ACC112 (cell line): ENCODE measurements at regions not wholly inside any gene's neighbourhood (a gene's known extent, or its start where the extent isn't known, plus 50 kb on each side); places are given as distances from the start of the nearest gene placed in this dataset.
A peak's percentile ranks its signal among the peaks of the same experiment; 100 is the strongest.

Source experiments
- H2AFZ ChIP-seq: fragments of 200-600 bp; sonication (generic); one replicate; pipeline ENCODE4 v1.6.0; 2017; ENCODE audit warnings: antibody characterized with exemption, low read length; ENCODE audit not compliant: unreplicated experiment
- H3K27ac ChIP-seq: fragments of 200-600 bp; sonication (generic); 2 replicates; pipeline ENCODE4 v1.5.1; 2014; ENCODE audit warnings: low read depth, mild to moderate bottlenecking, antibody characterized with exemption, low read length, moderate library complexity
- H3K27me3 ChIP-seq: fragments of 200-600 bp; sonication (generic); 2 replicates; pipeline ENCODE4 v1.6.1; 2014; ENCODE audit warnings: mild to moderate bottlenecking, antibody characterized with exemption, low read length, moderate library complexity, mixed read lengths; ENCODE audit not compliant: insufficient read depth
- H3K36me3 ChIP-seq: fragments of 200-600 bp; sonication (generic); 2 replicates; pipeline ENCODE4 v1.6.1; 2016; ENCODE audit warnings: mild to moderate bottlenecking, antibody characterized with exemption, low read length, moderate library complexity, mixed read lengths; ENCODE audit not compliant: insufficient read depth
- H3K4me1 ChIP-seq: fragments of 200-600 bp; sonication (generic); one replicate; pipeline ENCODE4 v1.6.1; 2016; ENCODE audit warnings: low read length, mixed read lengths; ENCODE audit not compliant: insufficient read depth, unreplicated experiment, control insufficient read depth
- H3K4me3 ChIP-seq: fragments of 200-600 bp; sonication (generic); 2 replicates; pipeline ENCODE4 v1.5.1; 2014; ENCODE audit warnings: mild to moderate bottlenecking, low read depth, low read length
- H3K79me2 ChIP-seq: fragments of 200-600 bp; sonication (generic); one replicate; pipeline ENCODE4 v1.6.0; 2016; ENCODE audit warnings: low read length; ENCODE audit not compliant: control insufficient read depth, unreplicated experiment, insufficient read depth

GRCh38 chr1:66439031-66439740 is 94.8 kb upstream of the SGIP1 start:
- Histone ChIP-seq H3K4me3 (peak overlapping the region; percentile 36), H2AFZ (peak overlapping the region; percentile 82), H3K36me3 (no peaks in the 10 kb centered on the region), H3K79me2 (no peaks in the 10 kb centered on the region), H3K27ac (peak overlapping the region; percentile 88), H3K4me1 (peaks cover 30% of the 10 kb centered on the region), H3K27me3 (no peaks in the 10 kb centered on the region)

- H2AFZ ChIP-seq = no peak overlapping the region
- no peak overlapping the region for H3K4me3 ChIP-seq
- no peaks in the 10 kb centered on the region for H3K36me3 ChIP-seq
- H3K27ac ChIP-seq = no peak overlapping the region
- no peaks in the 10 kb centered on the region for H3K79me2 ChIP-seq
- H3K4me1 ChIP-seq = peaks cover 14% of the 10 kb centered on the region
- no peaks in the 10 kb centered on the region for H3K27me3 ChIP-seq
These were observed 90.2 kb upstream of the SGIP1 start for GRCh38 chr1:66443793-66444192.

GRCh38 chr1:66444438-66445265 is 89.3 kb upstream of the SGIP1 start:
- Histone ChIP-seq H3K79me2 (no peaks in the 10 kb centered on the region), H3K27me3 (no peaks in the 10 kb centered on the region), H3K4me3 (no peak overlapping the region), H3K4me1 (peaks cover 6% of the 10 kb centered on the region), H3K36me3 (no peaks in the 10 kb centered on the region), H2AFZ (no peak overlapping the region), H3K27ac (no peak overlapping the region)

- Histone ChIP-seq H2AFZ (peak overlapping the region; percentile 100), H3K79me2 (no peaks in the 10 kb centered on the region), H3K27ac (no peak overlapping the region), H3K36me3 (no peaks in the 10 kb centered on the region), H3K4me1 (peaks cover 6% of the 10 kb centered on the region), H3K4me3 (no peak overlapping the region), H3K27me3 (no peaks in the 10 kb centered on the region)
These were observed 88.3 kb upstream of the SGIP1 start for GRCh38 chr1:66445492-66446181.

- peak overlapping the region; percentile 100 for H2AFZ ChIP-seq
- no peak overlapping the region for H3K27ac ChIP-seq
- H3K27me3 ChIP-seq = no peaks in the 10 kb centered on the region
- peaks cover 6% of the 10 kb centered on the region for H3K4me1 ChIP-seq
- no peak overlapping the region for H3K4me3 ChIP-seq
- H3K36me3 ChIP-seq = no peaks in the 10 kb centered on the region
- no peaks in the 10 kb centered on the region for H3K79me2 ChIP-seq
These were observed 87.5 kb upstream of the SGIP1 start for GRCh38 chr1:66446261-66447001.

GRCh38 chr1:66450043-66450514 is 83.9 kb upstream of the SGIP1 start:
- Histone ChIP-seq H2AFZ (no peak overlapping the region), H3K27me3 (no peaks in the 10 kb centered on the region), H3K4me1 (peaks cover 6% of the 10 kb centered on the region), H3K79me2 (no peaks in the 10 kb centered on the region), H3K4me3 (no peak overlapping the region), H3K27ac (no peak overlapping the region), H3K36me3 (no peaks in the 10 kb centered on the region)

- Histone ChIP-seq H2AFZ (no peak overlapping the region), H3K27ac (no peak overlapping the region), H3K79me2 (no peaks in the 10 kb centered on the region), H3K27me3 (no peaks in the 10 kb centered on the region), H3K4me3 (no peak overlapping the region), H3K4me1 (peaks cover 2% of the 10 kb centered on the region), H3K36me3 (no peaks in the 10 kb centered on the region)
These were observed 83.1 kb upstream of the SGIP1 start for GRCh38 chr1:66450847-66451246.

- no peaks in the 10 kb centered on the region for H3K79me2 ChIP-seq
- H3K4me3 ChIP-seq = no peak overlapping the region
- no peak overlapping the region for H2AFZ ChIP-seq
- no peaks in the 10 kb centered on the region for H3K36me3 ChIP-seq
- H3K27me3 ChIP-seq = no peaks in the 10 kb centered on the region
- H3K27ac ChIP-seq = no peak overlapping the region
- no peaks in the 10 kb centered on the region for H3K4me1 ChIP-seq
These were observed 81.8 kb upstream of the SGIP1 start for GRCh38 chr1:66452162-66452561.

GRCh38 chr1:66452982-66453381 is 81.0 kb upstream of the SGIP1 start:
- Histone ChIP-seq H3K4me1 (no peaks in the 10 kb centered on the region), H3K4me3 (no peak overlapping the region), H3K36me3 (no peaks in the 10 kb centered on the region), H3K79me2 (no peaks in the 10 kb centered on the region), H3K27me3 (no peaks in the 10 kb centered on the region), H2AFZ (no peak overlapping the region), H3K27ac (no peak overlapping the region)

- no peak overlapping the region for H3K4me3 ChIP-seq
These were observed 78.5 kb upstream of the SGIP1 start for GRCh38 chr1:66455446-66455845.

More at GRCh38 chr1:66455446-66455845, 78.5 kb upstream of the SGIP1 start:
- Histone ChIP-seq H2AFZ (peak overlapping the region; percentile 8), H3K36me3 (no peaks in the 10 kb centered on the region), H3K4me1 (no peaks in the 10 kb centered on the region), H3K79me2 (no peaks in the 10 kb centered on the region), H3K27ac (no peak overlapping the region), H3K27me3 (no peaks in the 10 kb centered on the region)
